ENCODE measurements at regions not wholly inside any gene's neighbourhood (a gene's known extent, or its start where the extent isn't known, plus 50 kb on each side); places are given as distances from the start of the nearest gene placed in this dataset.

- no peak for TF ChIP-seq POLR2A (IDR thresholded peaks at IDR 0.05)
- TF ChIP-seq, protein P1, sequence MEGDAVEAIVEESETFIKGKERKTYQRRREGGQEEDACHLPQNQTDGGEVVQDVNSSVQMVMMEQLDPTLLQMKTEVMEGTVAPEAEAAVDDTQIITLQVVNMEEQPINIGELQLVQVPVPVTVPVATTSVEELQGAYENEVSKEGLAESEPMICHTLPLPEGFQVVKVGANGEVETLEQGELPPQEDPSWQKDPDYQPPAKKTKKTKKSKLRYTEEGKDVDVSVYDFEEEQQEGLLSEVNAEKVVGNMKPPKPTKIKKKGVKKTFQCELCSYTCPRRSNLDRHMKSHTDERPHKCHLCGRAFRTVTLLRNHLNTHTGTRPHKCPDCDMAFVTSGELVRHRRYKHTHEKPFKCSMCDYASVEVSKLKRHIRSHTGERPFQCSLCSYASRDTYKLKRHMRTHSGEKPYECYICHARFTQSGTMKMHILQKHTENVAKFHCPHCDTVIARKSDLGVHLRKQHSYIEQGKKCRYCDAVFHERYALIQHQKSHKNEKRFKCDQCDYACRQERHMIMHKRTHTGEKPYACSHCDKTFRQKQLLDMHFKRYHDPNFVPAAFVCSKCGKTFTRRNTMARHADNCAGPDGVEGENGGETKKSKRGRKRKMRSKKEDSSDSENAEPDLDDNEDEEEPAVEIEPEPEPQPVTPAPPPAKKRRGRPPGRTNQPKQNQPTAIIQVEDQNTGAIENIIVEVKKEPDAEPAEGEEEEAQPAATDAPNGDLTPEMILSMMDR (IDR thresholded peaks at IDR 0.05): no peak
Observed at GRCh38 chr5:61637566-61637965, 305.5 kb downstream of the ZSWIM6 start.

All from lower leg skin (tissue), 3 donors.